SH-SY5Y (cell line): ENCODE measurements at regions not wholly inside any gene's neighbourhood (a gene's known extent, or its start where the extent isn't known, plus 50 kb on each side); places are given as distances from the start of the nearest gene placed in this dataset.

Experiments
- GATA2 ChIP-seq: IDR thresholded peaks from 2 replicates; pipeline ENCODE4 v1.6.1; 2011; ENCODE audit warnings: mild to moderate bottlenecking, low read depth, low read length
- GATA3 ChIP-seq: IDR thresholded peaks from 2 replicates; pipeline ENCODE4 v1.6.1; 2011; ENCODE audit warnings: low read depth, mild to moderate bottlenecking, low read length, moderate library complexity

DNA sequence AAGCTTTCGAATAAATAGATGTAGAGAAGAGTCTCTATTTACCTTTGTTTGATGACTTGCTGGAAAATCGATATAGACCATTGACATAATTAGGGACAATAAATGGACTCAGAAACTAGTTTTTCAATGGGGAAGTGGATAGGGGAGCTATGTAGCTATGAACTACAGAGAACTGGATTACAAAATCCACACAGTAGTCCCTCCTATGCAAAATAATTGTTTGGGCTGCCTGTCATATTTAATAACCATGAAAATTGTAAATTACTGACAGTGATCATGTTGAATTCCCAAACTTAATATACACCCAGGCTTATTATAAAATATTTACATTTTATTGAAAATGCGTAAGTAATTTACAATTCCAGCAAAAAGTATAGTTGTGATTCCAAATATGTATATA, 333.1 kb upstream of the FAM241A start:
- TF ChIP-seq GATA2 (no peak), GATA3 (no peak)

DNA sequence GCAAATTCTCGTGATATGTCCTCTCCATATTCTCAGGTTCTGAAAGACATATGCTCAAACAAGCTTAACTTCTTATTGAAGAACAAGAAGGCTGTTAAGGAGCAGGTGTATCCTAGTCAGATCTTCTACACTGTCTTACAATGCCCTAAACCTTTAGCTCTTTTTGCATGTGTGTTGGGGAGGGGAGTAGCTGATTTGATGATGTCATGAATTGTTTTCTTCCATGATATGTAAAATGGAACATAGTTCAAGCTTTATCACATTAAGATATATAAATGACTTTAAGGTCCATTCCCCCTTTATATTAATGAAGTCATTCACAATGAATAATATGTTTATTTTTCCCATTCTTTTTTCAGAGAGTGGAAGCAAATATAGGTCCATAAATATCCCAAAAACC, 332.5 kb upstream of the FAM241A start:
- TF ChIP-seq GATA2, result no peak
- TF ChIP-seq GATA3, result no peak

- TF ChIP-seq GATA3, result no peak
- TF ChIP-seq GATA2, result no peak
Measured at GRCh38 chr4:111813555-111814140, 331.6 kb upstream of the FAM241A start.

DNA sequence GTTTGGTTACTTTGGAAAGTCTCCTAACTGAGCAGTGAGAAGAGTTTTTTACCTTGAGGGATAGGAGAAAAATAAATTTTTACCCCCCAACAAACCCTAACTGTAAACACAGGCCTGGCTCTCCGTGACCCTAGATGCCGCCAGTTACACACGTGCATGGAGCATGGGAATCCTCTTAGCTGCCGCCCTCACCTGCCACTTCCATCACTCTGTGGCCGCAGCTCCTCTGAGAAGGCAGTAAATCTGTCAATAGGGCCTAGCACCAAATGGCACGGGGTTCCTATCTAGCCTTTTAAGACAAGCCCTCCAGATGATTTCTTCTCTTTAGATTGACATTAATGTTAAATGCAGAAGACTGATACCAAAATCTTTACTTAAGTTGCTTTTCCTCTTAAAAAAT, 330.3 kb upstream of the FAM241A start:
- TF ChIP-seq GATA3 (no peak), GATA2 (no peak)

GRCh38 chr4:111821342-111821741, 323.9 kb upstream of the FAM241A start:
- TF ChIP-seq GATA2 (no peak), GATA3 (no peak)

GRCh38 chr4:111836601-111837000, 308.7 kb upstream of the FAM241A start:
- TF ChIP-seq GATA2 (no peak), GATA3 (no peak)

- TF ChIP-seq GATA2 (no peak), GATA3 (no peak)
Measured at GRCh38 chr4:111837761-111838160, 307.5 kb upstream of the FAM241A start.

- no peak for TF ChIP-seq GATA3
- no peak for TF ChIP-seq GATA2
Measured at GRCh38 chr4:111838406-111838930, 306.8 kb upstream of the FAM241A start.

- TF ChIP-seq GATA2 (no peak), GATA3 (no peak)
Measured at GRCh38 chr4:111839141-111839540, 306.1 kb upstream of the FAM241A start.

DNA sequence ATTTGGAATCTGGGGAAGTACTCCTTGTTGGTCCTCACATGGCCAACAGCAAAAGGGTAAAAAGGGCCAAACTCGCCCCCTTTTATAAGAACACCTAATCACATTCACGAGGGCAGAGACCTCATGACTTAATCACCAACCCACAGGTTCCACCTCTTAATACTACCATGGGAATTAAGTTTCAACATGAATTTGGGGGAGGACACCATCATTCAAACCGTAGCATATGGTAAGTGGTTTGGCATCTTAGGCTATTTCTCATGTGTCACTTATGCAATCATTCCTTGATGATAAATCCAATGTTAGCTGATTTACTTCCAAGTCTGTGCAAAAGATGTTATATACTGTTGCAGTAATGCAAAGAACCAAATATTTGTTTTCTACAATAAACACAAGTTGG, 302.9 kb upstream of the FAM241A start:
- TF ChIP-seq GATA2 (no peak), GATA3 (no peak)

DNA sequence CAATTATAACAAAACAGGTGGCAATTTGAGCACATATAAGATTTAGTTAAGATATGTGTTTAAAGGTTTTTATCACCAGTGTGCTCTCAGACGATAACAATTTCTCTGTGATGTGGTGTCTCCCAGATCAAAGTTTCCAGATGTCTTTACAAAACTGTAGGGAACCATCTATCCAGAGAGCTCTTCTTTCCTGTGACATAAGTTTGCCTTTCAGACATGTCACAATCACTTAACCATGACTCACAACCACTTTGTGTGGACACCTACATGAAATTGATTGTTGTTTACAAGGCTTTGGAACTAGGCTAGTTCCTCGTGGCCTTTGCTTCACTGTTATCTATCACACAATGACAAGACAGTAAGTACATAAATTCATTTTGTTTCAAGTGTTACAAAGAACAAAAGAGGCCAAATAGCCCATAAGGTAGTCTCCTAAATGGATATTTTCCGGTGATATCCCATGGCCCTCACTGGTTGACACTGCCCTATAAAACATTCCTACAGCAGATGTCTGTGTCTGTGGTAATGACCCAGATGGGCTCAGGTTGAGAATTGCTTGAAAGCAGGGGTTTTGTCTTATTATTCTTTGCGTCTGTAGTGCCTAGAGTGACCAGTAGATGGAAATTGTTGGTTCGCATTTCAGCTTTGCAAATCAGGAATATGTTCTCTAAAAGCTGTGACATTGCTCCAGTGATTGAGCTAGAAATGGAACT, 297.8 kb upstream of the FAM241A start:
- no peak for TF ChIP-seq GATA3
- no peak for TF ChIP-seq GATA2

- no peak for TF ChIP-seq GATA2
- no peak for TF ChIP-seq GATA3
Measured at GRCh38 chr4:111849746-111850284, 295.4 kb upstream of the FAM241A start.

- TF ChIP-seq GATA3 (no peak), GATA2 (no peak)
Measured at GRCh38 chr4:111854494-111855087, 290.7 kb upstream of the FAM241A start.

DNA sequence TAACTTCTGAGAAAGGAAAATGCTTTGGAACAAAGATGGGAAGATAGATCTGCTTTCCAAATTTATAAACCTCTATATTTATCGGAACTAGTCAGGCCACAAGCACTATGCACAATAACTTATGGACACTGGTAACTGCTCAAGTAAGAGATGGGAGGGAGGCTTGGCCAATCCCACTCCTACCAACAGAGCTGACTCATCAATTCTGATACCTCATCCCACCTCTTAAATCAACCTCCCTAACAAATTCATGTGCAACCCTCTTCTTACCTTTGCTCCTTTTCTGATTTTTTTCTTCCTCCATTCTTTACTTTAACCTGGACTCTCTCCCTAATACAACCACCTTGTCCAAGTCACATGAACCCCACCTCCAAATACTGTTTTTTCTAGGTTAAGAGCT, 289.9 kb upstream of the FAM241A start:
- TF ChIP-seq GATA2 (no peak), GATA3 (no peak)
